Activated CD8-positive, alpha-beta memory T cell treated with anti-CD3 and anti-CD28 coated beads, Interleukin-2, amount 50 U/mL, for 48 hours (primary cell): ENCODE measurements at regions not wholly inside any gene's neighbourhood (a gene's known extent, or its start where the extent isn't known, plus 50 kb on each side); places are given as distances from the start of the nearest gene placed in this dataset.
"Not testable (repeated sequence)": the region's sequence is repeated elsewhere in the genome, so short reads cannot be mapped to it uniquely, and the experiment has no call there.

ENCODE experiments used
- DNase-seq: peaks from one replicate; pipeline ENCODE4 v3.0.0-alpha.2; 2020

- DNase-seq: not testable (repeated sequence)
Observed at GRCh38 chr17:21470422-21470821, 94.3 kb downstream of the KCNJ12 start.

- peak; percentile 8 for DNase-seq
Observed at GRCh38 chr17:21470861-21471260, 94.7 kb downstream of the KCNJ12 start.

GRCh38 chr17:21474815-21475214, 98.7 kb downstream of the KCNJ12 start:
- DNase-seq: no peak

GRCh38 chr17:21475571-21475970, 99.4 kb downstream of the KCNJ12 start:
- DNase-seq: no peak

GRCh38 chr17:21476867-21477266, 100.7 kb downstream of the KCNJ12 start:
- DNase-seq: no peak

GRCh38 chr17:21482189-21482865, 106.2 kb downstream of the KCNJ12 start:
- DNase-seq: no peak

GRCh38 chr17:21488043-21488442, 111.9 kb downstream of the KCNJ12 start:
- not testable (repeated sequence) for DNase-seq

GRCh38 chr17:21493993-21494392, 117.8 kb downstream of the KCNJ12 start:
- no peak for DNase-seq

GRCh38 chr17:21495281-21495680, 119.1 kb downstream of the KCNJ12 start:
- no peak for DNase-seq

GRCh38 chr17:21500064-21500463, 123.9 kb downstream of the KCNJ12 start:
- DNase-seq: no peak

- not testable (repeated sequence) for DNase-seq
Observed at GRCh38 chr17:21501927-21502700, 126.0 kb downstream of the KCNJ12 start.

- no peak for DNase-seq
Observed at GRCh38 chr17:21505819-21506815, 130.0 kb downstream of the KCNJ12 start.

- DNase-seq: not testable (repeated sequence)
Observed at GRCh38 chr17:21507806-21508205, 131.6 kb downstream of the KCNJ12 start.

GRCh38 chr17:21508211-21508610, 132.1 kb downstream of the KCNJ12 start:
- no peak for DNase-seq

- not testable (repeated sequence) for DNase-seq
Observed at GRCh38 chr17:21509356-21509755, 133.2 kb downstream of the KCNJ12 start.

- DNase-seq: no peak
Observed at GRCh38 chr17:21510686-21511362, 134.7 kb downstream of the KCNJ12 start.

- DNase-seq: peak; percentile 82
Observed at GRCh38 chr17:21511363-21512195, 135.4 kb downstream of the KCNJ12 start.

- no peak for DNase-seq
Observed at GRCh38 chr17:21512307-21513011, 136.3 kb downstream of the KCNJ12 start.

- peak; percentile 90 for DNase-seq
Observed at GRCh38 chr17:21513012-21513570, 136.9 kb downstream of the KCNJ12 start.

- DNase-seq: not testable (repeated sequence)
Observed at GRCh38 chr17:21514567-21514966, 138.4 kb downstream of the KCNJ12 start.
